OCI-LY1 (cell line): ENCODE measurements at regions not wholly inside any gene's neighbourhood (a gene's known extent, or its start where the extent isn't known, plus 50 kb on each side); places are given as distances from the start of the nearest gene placed in this dataset.

ENCODE experiments used
- H2AFZ ChIP-seq: fragments of 200-600 bp; sonication (generic), shearing (Covaris generic); 2 replicates; pipeline ENCODE4 v1.6.0; 2014; ENCODE audit warnings: antibody characterized with exemption, mild to moderate bottlenecking, low read length
- H3F3A ChIP-seq: fragments of 200-600 bp; sonication (generic), shearing (Covaris generic); 2 replicates; pipeline ENCODE4 v1.6.0; 2014; ENCODE audit warnings: mild to moderate bottlenecking, antibody characterized with exemption, low read length, moderate library complexity; ENCODE audit not compliant: insufficient read depth
- H3K27ac ChIP-seq: fragments of 200-600 bp; sonication (generic); 2 replicates; pipeline ENCODE4 v1.5.1; 2014; ENCODE audit warnings: low read length, mixed run types, mild to moderate bottlenecking, low read depth; ENCODE audit not compliant: poor library complexity, severe bottlenecking
- H3K27me3 ChIP-seq: fragments of 200-600 bp; sonication (generic); 2 replicates; pipeline ENCODE4 v1.6.0; 2014; ENCODE audit warnings: antibody characterized with exemption, mild to moderate bottlenecking, low read length, moderate library complexity; ENCODE audit not compliant: insufficient read depth
- H3K36me3 ChIP-seq: fragments of 200-600 bp; sonication (generic); 2 replicates; pipeline ENCODE4 v1.6.1; 2014; ENCODE audit warnings: mild to moderate bottlenecking, antibody characterized with exemption, low read length, moderate library complexity, mixed read lengths; ENCODE audit not compliant: insufficient read depth
- H3K4me1 ChIP-seq: fragments of 200-600 bp; sonication (generic); 2 replicates; pipeline ENCODE4 v1.5.1; 2014; ENCODE audit warnings: mild to moderate bottlenecking, low read length, moderate library complexity; ENCODE audit not compliant: insufficient read depth, severe bottlenecking
- H3K4me2 ChIP-seq: fragments of 200-600 bp; sonication (generic), shearing (Covaris generic); 2 replicates; pipeline ENCODE4 v1.6.1; 2014; ENCODE audit warnings: low read length
- H3K4me3 ChIP-seq: fragments of 200-600 bp; sonication (generic); 2 replicates; pipeline ENCODE4 v1.5.1; 2014; ENCODE audit warnings: low read length, low read depth, mild to moderate bottlenecking, mixed read lengths; ENCODE audit not compliant: poor library complexity, severe bottlenecking
- H3K79me2 ChIP-seq: fragments of 200-600 bp; shearing (Covaris generic); 2 replicates; pipeline ENCODE4 v1.6.1; 2016; ENCODE audit warnings: mixed run types, low read length, mixed read lengths; ENCODE audit not compliant: insufficient read depth
- H3K9ac ChIP-seq: fragments of 200-600 bp; sonication (generic), shearing (Covaris generic); 2 replicates; pipeline ENCODE4 v1.6.1; 2014; ENCODE audit warnings: mild to moderate bottlenecking, low read length, mixed read lengths
- H3K9me2 ChIP-seq: fragments of 200-600 bp; sonication (generic), shearing (Covaris generic); 2 replicates; pipeline ENCODE4 v1.6.1; 2014; ENCODE audit warnings: low read depth, mild to moderate bottlenecking, low read length, mixed read lengths
- H3K9me3 ChIP-seq: fragments of 200-600 bp; shearing (Covaris generic); 2 replicates; pipeline ENCODE4 v1.6.1; 2014; ENCODE audit warnings: low read length, mixed read lengths
- H4K20me1 ChIP-seq: fragments of 200-600 bp; sonication (generic), shearing (Covaris generic); 2 replicates; pipeline ENCODE4 v1.6.0; 2016; ENCODE audit warnings: mild to moderate bottlenecking, low read length; ENCODE audit not compliant: insufficient read depth
- EZH2 ChIP-seq: fragments of 200-600 bp; sonication (generic), shearing (Covaris generic); IDR thresholded peaks from 2 replicates; pipeline ENCODE4 v1.8.0; 2017; ENCODE audit warnings: borderline replicate concordance, mixed run types, mild to moderate bottlenecking, antibody characterized with exemption, low read length, moderate library complexity, mixed read lengths
- TF ChIP-seq, protein P1 (sequence below): fragments of 200-600 bp; sonication (generic), shearing (Covaris generic); IDR thresholded peaks from 2 replicates; pipeline ENCODE4 v1.5.1; 2017; ENCODE audit warnings: mild to moderate bottlenecking, antibody characterized with exemption, low read length, moderate library complexity, mixed read lengths

DNA sequence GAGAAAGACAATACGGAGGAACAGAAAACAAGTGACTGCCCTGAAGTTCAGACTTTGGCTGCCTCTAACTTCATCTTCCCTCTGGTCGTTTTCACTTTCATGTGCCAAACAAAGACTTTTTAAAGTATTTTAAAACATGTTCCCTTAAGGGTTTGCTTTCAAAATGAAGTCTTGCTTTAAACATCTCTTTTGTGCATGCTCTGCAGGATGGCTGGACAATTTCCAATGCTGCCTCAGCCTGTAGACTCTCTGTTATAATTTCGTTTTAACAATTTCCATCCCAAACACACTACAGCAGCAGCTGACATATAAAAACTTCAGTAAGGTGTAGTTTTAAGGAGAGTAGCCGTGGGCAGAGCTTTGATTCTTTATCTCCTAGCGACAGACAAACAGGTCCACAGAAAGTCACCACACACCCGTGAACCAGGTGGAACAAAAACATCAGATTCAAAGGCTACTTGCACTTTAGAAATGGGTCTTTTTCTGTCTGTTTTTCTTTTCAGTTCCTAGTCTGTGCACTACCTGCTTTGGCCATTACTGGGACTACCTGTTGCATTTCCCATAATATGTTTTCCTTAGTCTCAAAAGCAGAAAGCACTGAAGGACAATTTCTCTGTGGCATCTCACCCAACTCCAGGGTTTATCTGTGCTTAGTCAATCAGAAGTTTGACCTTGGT, 308.9 kb downstream of the DTWD2 start:
- Histone ChIP-seq H3K9ac (no peak overlapping the region), H3K36me3 (no peaks in the 10 kb centered on the region), H3K9me3 (no peaks in the 10 kb centered on the region), H2AFZ (no peak overlapping the region), H3K4me2 (no peak overlapping the region), H3K79me2 (no peaks in the 10 kb centered on the region), H3F3A (no peaks in the 10 kb centered on the region), H3K27me3 (no peaks in the 10 kb centered on the region), H4K20me1 (no peaks in the 10 kb centered on the region), H3K4me3 (no peak overlapping the region), H3K9me2 (no peaks in the 10 kb centered on the region), H3K27ac (no peak overlapping the region), H3K4me1 (no peaks in the 10 kb centered on the region)
- TF ChIP-seq EZH2 = no peak

DNA sequence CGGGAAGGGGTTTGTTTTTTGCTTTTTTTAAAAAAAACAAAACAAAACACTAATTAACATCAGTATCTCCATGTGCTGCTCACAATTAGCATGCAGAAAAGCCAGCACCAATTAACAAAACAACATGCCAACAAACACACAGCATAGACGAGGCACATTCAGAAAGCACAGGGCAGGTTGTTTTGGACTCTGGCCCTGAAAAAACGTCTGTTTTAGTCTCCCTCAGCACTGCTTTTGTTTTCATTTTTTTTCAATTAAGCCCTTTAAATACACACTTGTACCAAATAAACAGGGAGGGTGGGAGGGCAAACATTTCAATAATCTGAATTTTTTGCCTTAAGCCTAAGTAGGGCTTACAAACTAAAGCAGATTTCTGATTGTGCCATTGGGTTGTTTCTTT, 309.6 kb downstream of the DTWD2 start:
- Histone ChIP-seq H3K4me3 (no peak overlapping the region), H3K36me3 (no peaks in the 10 kb centered on the region), H3K9me3 (no peaks in the 10 kb centered on the region), H4K20me1 (no peaks in the 10 kb centered on the region), H3K9me2 (no peaks in the 10 kb centered on the region), H3K4me1 (no peaks in the 10 kb centered on the region), H3F3A (no peaks in the 10 kb centered on the region), H3K27me3 (no peaks in the 10 kb centered on the region), H3K27ac (no peak overlapping the region), H3K9ac (no peak overlapping the region), H3K79me2 (no peaks in the 10 kb centered on the region), H3K4me2 (no peak overlapping the region), H2AFZ (no peak overlapping the region)
- TF ChIP-seq EZH2 = no peak
- TF ChIP-seq, protein P1, sequence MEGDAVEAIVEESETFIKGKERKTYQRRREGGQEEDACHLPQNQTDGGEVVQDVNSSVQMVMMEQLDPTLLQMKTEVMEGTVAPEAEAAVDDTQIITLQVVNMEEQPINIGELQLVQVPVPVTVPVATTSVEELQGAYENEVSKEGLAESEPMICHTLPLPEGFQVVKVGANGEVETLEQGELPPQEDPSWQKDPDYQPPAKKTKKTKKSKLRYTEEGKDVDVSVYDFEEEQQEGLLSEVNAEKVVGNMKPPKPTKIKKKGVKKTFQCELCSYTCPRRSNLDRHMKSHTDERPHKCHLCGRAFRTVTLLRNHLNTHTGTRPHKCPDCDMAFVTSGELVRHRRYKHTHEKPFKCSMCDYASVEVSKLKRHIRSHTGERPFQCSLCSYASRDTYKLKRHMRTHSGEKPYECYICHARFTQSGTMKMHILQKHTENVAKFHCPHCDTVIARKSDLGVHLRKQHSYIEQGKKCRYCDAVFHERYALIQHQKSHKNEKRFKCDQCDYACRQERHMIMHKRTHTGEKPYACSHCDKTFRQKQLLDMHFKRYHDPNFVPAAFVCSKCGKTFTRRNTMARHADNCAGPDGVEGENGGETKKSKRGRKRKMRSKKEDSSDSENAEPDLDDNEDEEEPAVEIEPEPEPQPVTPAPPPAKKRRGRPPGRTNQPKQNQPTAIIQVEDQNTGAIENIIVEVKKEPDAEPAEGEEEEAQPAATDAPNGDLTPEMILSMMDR = no peak

DNA sequence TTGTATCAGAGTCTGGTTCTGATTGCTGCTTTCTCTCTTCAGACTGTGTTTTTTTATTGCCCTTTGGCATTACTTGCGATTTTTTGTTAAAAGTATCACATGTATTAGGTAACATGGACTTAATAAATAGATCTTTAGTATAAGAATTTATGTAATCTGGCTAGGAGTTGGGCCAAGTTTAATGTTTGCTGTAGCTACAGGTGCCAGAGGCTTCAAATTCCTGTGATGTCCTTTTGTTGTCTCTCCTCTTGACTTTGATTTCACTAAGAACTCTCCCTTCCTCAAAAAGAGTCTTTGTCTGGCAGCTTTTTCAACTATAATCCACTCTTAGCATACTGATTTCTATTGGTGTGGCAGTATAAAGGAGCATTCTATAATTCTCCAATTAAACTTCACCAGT, 313.1 kb downstream of the DTWD2 start:
- no peaks in the 10 kb centered on the region for H3K27me3 ChIP-seq
- H3K4me2 ChIP-seq = no peak overlapping the region
- H3K36me3 ChIP-seq = no peaks in the 10 kb centered on the region
- no peaks in the 10 kb centered on the region for H3F3A ChIP-seq
- no peaks in the 10 kb centered on the region for H3K9me3 ChIP-seq
- no peaks in the 10 kb centered on the region for H3K79me2 ChIP-seq
- no peak overlapping the region for H2AFZ ChIP-seq
- no peaks in the 10 kb centered on the region for H3K9me2 ChIP-seq
- no peak overlapping the region for H3K9ac ChIP-seq
- no peaks in the 10 kb centered on the region for H4K20me1 ChIP-seq
- H3K4me3 ChIP-seq = no peak overlapping the region
- no peaks in the 10 kb centered on the region for H3K4me1 ChIP-seq
- H3K27ac ChIP-seq = no peak overlapping the region
- TF ChIP-seq, protein P1 = no peak
- no peak for TF ChIP-seq EZH2

DNA sequence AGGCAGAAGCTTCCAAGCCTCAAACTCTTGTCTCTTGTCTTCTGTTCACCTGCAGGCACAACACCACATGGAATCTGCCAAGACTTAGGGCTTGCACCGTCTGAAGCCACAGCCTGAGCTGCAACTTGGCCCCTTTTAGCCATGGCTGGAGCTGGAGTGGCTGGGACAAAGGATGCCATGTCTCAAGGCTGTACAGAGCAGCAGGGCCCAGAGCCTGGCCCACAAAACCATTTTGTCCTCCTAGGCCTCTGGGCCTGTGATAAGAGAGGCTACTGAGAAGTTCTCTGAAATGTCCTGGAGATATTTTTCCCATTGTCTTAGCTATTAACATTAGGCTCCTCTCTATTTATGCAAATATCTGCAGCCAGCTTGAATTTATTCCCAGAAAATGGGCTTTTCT, 330.8 kb downstream of the DTWD2 start:
- no peaks in the 10 kb centered on the region for H3K27me3 ChIP-seq
- no peak overlapping the region for H2AFZ ChIP-seq
- no peak overlapping the region for H3K4me3 ChIP-seq
- no peaks in the 10 kb centered on the region for H3K79me2 ChIP-seq
- no peak overlapping the region for H3K9ac ChIP-seq
- no peak overlapping the region for H3K4me2 ChIP-seq
- H3K4me1 ChIP-seq = no peaks in the 10 kb centered on the region
- no peaks in the 10 kb centered on the region; the same call in 1 of the 2 replicates for H3K9me2 ChIP-seq
- no peak overlapping the region for H3K27ac ChIP-seq
- no peaks in the 10 kb centered on the region for H3K36me3 ChIP-seq
- H3F3A ChIP-seq = no peaks in the 10 kb centered on the region
- TF ChIP-seq, protein P1 = no peak
- no peak for TF ChIP-seq EZH2
- no peaks in the 10 kb centered on the region for H4K20me1 ChIP-seq
- H3K9me3 ChIP-seq = 0 out of 2 replicates have a peak, but pooled peaks cover 3% of the 10 kb centered on the region
